SJCRH30 (cell line): ENCODE measurements at regions not wholly inside any gene's neighbourhood (a gene's known extent, or its start where the extent isn't known, plus 50 kb on each side); places are given as distances from the start of the nearest gene placed in this dataset.
"Not testable (repeated sequence)": the region's sequence is repeated elsewhere in the genome, so short reads cannot be mapped to it uniquely, and the experiment has no call there.

Source experiments
- DNase-seq, 2 experiments: peaks; one replicate each; pipeline ENCODE4 v3.0.0-alpha.2; 2015 to 2020
- H3K27ac ChIP-seq: fragments of 250-450 bp; sonication (Bioruptor Pico); 2 replicates; pipeline ENCODE4 v1.5.1; 2020; ENCODE audit warnings: mild to moderate bottlenecking, moderate library complexity
- H3K27me3 ChIP-seq: fragments of 250-450 bp; sonication (Bioruptor Pico); 2 replicates; pipeline ENCODE4 v1.5.1; 2020; ENCODE audit warnings: mild to moderate bottlenecking, moderate library complexity
- H3K36me3 ChIP-seq: fragments of 250-450 bp; sonication (Bioruptor Pico); 2 replicates; pipeline ENCODE4 v1.5.1; 2020; ENCODE audit warnings: mild to moderate bottlenecking, moderate library complexity
- H3K4me1 ChIP-seq: fragments of 250-450 bp; sonication (Bioruptor Pico); 2 replicates; pipeline ENCODE4 v1.5.1; 2020; ENCODE audit warnings: mild to moderate bottlenecking, moderate library complexity
- H3K4me3 ChIP-seq: fragments of 250-450 bp; sonication (Bioruptor Pico); 2 replicates; pipeline ENCODE4 v1.5.1; 2020; ENCODE audit warnings: mild to moderate bottlenecking, moderate library complexity
- H3K9me3 ChIP-seq: fragments of 250-450 bp; sonication (Bioruptor Pico); replicated peaks from 2 replicates; pipeline ENCODE4 v1.5.1; 2020; ENCODE audit warnings: mild to moderate bottlenecking, moderate library complexity

DNA sequence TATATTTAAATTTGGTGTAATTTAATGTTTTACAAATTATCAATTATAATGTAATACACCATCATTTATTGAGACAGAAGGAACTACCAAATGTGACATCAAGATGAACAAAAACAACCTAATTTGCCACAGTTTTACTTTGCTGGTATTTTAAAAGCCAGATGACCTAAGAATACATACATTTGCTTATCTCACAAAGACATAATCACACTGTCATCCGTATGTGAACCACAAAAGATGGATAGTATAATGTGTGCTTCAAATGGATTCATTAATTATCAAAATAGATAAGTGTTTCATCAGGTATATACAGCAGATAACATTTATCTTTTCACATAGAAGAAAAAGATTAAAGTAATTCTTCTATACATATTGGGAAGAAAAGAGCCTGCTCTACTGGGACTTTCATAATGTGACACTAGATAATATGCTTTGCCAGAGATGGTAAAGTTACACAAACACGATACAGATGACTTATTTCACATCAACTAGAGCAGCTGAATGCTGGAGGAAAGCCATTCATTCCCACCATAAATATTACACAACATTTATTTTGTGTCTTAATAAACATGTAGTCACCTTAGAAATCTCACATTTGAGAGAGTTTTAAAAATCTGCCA lies 278.5 kb downstream of the ISL1 start:
- DNase-seq = no peak
- H3K4me3 ChIP-seq = no peak overlapping the region
- no peak overlapping the region for H3K27ac ChIP-seq
- H3K9me3 ChIP-seq = no peaks in the 10 kb centered on the region
- no peaks in the 10 kb centered on the region for H3K36me3 ChIP-seq
- no peaks in the 10 kb centered on the region for H3K4me1 ChIP-seq
- no peaks in the 10 kb centered on the region; the same call in 1 of the 2 replicates for H3K27me3 ChIP-seq

DNA sequence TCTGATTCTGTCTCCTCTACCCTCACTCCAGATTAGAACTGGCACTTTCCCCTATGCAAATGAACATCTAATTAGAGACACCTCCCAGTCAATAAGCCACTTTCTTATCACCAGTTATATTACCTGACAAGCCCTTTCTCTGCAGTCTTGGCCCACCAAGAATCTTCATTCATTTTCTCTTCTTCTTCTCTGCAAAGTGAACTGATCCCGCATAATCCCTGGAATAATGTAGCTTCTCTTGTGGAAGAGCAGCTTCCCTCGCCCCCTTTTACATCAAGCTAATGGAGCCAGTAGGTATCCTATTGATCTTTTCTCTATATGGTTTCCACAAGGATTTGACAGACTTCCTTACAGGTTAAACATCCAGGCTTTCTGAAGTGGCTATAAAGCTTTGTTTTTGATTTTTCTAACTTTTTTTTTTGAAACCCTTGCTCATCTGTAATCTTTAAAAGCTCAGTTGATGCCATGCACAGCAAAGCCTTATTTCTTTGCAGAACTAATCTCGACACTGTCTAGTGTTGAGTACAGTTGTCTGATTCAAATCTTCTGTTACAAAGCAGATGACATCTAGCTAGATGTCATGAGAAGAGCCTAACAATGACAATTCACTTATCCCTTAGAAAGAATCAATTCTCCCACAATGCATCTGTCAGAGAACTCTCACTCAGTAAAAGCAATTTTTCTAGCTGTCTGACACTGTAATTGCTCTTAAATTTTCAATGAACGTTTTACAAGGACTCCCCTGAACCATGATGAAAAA lies 281.4 kb downstream of the ISL1 start:
- no peak overlapping the region for H3K27ac ChIP-seq
- H3K9me3 ChIP-seq = no peaks in the 10 kb centered on the region
- H3K4me3 ChIP-seq = no peak overlapping the region
- H3K4me1 ChIP-seq = no peaks in the 10 kb centered on the region
- H3K27me3 ChIP-seq = no peaks in the 10 kb centered on the region
- H3K36me3 ChIP-seq = no peaks in the 10 kb centered on the region
- DNase-seq = no peak

DNA sequence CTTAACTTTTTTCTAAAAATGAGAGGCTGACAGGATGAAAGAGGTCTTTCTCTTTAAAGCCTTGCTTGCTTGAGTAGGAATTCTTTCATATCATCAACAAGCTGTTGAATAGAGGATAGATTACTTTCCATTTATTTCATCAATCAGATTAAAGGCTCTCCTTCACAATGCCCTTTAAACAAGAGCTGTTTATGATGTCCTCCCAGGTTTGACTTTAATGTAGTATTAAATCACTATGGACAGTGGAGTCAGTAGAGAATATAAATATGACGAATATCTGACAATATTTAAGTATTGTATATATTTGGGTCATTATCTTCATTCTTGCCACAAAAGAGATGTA lies 282.0 kb downstream of the ISL1 start:
- Histone ChIP-seq H3K4me3 (no peak overlapping the region), H3K9me3 (no peaks in the 10 kb centered on the region), H3K27ac (no peak overlapping the region), H3K27me3 (no peaks in the 10 kb centered on the region), H3K4me1 (no peaks in the 10 kb centered on the region), H3K36me3 (no peaks in the 10 kb centered on the region)
- DNase-seq = no peak

DNA sequence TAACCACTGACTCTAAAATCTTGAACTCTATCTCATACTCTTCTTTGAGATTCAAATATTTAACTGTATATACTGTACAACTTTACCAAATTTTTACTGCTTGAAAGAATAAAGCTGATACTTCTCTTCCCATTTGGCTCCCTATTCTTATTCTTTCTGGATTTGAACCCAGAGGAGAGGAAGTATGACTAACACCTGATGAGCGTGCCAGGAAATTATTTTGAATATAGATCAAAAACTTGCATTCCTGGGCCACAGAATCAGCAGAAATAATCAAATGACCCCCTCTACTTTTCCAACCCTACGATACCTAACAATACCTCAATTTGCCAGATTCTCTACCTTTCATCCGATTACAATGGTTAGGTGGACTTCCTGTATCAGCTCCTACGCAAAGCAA lies 285.8 kb downstream of the ISL1 start:
- no peaks in the 10 kb centered on the region for H3K4me1 ChIP-seq
- H3K27ac ChIP-seq = no peak overlapping the region
- no peak for DNase-seq
- no peaks in the 10 kb centered on the region for H3K9me3 ChIP-seq
- H3K27me3 ChIP-seq = no peaks in the 10 kb centered on the region
- H3K4me3 ChIP-seq = no peak overlapping the region
- H3K36me3 ChIP-seq = no peaks in the 10 kb centered on the region

DNA sequence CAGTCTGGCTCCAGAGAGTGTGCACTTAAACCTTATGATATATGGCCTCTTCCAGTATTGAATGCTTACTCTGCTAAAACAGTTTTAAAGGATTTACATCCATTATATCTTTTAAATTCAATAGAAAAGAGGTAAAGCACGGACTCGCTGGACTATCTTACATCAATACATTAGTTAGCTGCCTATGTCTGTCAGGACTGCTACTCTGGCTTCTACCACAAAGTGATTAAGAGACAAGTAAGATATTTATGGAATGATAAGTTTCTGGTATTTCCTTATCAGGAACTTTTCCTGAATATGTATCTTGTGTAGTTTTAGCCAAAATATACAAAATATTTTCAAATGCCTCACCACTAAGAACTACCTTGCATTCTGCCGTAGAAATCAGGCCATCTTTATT lies 295.1 kb downstream of the ISL1 start:
- no peak overlapping the region for H3K27ac ChIP-seq

DNA sequence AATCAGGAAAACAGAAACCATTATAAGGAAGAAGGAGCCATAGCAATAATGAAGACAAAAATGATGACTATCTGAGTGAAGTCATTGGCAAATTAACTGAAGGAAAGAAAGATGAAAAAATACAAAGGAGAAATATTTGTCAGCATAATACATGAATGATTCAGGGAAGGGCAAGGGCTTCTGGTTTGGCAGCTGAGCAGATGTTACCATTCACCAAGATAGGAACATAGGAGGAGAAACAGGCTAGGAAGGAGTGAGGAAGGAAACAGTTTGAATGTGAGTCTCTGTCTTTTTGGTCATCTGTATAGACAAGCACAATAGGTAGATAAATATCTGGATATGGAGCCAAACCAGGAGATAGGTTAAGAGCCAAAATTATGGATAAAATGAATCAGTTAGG lies 296.0 kb downstream of the ISL1 start:
- no peak overlapping the region for H3K27ac ChIP-seq
- H3K27me3 ChIP-seq = no peaks in the 10 kb centered on the region
- DNase-seq = no peak
- no peaks in the 10 kb centered on the region for H3K4me1 ChIP-seq
- no peaks in the 10 kb centered on the region for H3K36me3 ChIP-seq
- H3K9me3 ChIP-seq = no peaks in the 10 kb centered on the region
- H3K4me3 ChIP-seq = no peak overlapping the region

More for the DNA sequence above, 295.1 kb downstream of the ISL1 start:
- Histone ChIP-seq H3K27me3 (no peaks in the 10 kb centered on the region), H3K4me1 (no peaks in the 10 kb centered on the region), H3K9me3 (no peaks in the 10 kb centered on the region), H3K36me3 (no peaks in the 10 kb centered on the region), H3K4me3 (no peak overlapping the region)
- DNase-seq = no peak

DNA sequence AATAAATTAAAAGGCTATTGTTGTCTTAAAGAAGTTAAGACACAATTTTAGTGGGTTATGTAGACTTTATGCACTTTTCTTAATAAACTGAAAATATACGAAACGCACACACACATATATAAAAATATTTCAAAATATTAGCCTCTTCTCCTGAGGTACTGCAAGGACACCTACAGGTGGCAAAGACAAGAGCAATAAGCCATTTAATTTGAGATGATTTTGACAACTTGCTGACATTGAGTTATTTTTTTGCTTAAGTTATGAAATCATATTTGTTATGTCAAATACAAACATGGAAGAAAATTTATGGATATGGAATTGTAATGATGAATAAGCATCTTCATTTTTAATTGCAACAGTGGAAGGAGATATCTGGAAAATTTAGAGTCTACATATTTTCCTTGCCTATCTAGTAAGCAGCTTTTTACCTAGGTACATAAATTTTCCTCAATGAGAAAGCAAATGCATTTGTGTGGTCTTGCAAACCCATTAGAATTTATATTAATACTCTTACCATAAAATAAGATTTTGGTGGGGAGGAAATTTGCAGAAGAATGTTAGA lies 301.6 kb downstream of the ISL1 start:
- no peak overlapping the region for H3K27ac ChIP-seq
- no peaks in the 10 kb centered on the region for H3K27me3 ChIP-seq
- H3K36me3 ChIP-seq = no peaks in the 10 kb centered on the region
- no peaks in the 10 kb centered on the region for H3K4me1 ChIP-seq
- no peak for DNase-seq
- no peaks in the 10 kb centered on the region for H3K9me3 ChIP-seq
- no peak overlapping the region for H3K4me3 ChIP-seq

DNA sequence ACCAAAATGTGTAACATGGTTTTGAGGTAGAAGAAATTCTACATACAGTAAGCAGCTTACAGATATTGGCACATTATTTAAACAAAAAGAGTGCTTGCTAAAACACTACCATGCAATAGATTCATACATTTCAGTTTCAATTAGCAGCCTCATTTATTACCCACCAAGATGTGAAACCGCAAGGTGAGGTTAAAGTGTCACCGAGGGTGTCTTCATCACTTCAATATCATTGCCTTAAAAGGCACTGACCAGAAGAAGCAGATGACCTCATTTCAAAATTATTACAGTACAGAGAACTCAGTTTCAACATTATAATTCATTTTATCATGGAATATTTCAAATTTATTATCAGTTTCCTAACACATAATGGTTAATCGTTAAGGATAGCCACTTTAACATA lies 302.2 kb downstream of the ISL1 start:
- no peaks in the 10 kb centered on the region for H3K36me3 ChIP-seq
- no peak overlapping the region for H3K27ac ChIP-seq
- no peak for DNase-seq
- H3K4me1 ChIP-seq = no peaks in the 10 kb centered on the region
- no peak overlapping the region for H3K4me3 ChIP-seq
- no peaks in the 10 kb centered on the region for H3K9me3 ChIP-seq
- no peaks in the 10 kb centered on the region for H3K27me3 ChIP-seq

DNA sequence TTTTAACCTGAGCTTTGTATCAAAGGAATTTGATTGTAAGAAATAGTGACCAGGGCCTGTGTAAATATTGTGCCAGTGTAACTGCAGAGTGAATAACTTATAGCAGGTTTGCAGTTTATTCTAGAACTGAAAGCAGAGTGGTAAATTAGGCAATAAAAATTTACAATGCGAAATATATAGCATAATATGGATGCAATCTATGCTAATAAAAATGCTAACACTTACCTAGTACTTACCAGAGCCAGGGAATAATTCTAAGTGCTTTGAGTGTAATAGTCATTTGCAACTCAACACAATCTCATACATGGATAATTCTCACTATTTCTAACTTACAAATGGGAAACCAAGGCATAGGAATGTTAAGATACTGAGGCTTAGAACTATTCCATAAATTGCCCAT lies 303.4 kb downstream of the ISL1 start:
- Histone ChIP-seq H3K27ac (no peak overlapping the region), H3K4me1 (no peaks in the 10 kb centered on the region), H3K36me3 (no peaks in the 10 kb centered on the region), H3K27me3 (no peaks in the 10 kb centered on the region), H3K4me3 (no peak overlapping the region), H3K9me3 (no peaks in the 10 kb centered on the region)
- no peak for DNase-seq

DNA sequence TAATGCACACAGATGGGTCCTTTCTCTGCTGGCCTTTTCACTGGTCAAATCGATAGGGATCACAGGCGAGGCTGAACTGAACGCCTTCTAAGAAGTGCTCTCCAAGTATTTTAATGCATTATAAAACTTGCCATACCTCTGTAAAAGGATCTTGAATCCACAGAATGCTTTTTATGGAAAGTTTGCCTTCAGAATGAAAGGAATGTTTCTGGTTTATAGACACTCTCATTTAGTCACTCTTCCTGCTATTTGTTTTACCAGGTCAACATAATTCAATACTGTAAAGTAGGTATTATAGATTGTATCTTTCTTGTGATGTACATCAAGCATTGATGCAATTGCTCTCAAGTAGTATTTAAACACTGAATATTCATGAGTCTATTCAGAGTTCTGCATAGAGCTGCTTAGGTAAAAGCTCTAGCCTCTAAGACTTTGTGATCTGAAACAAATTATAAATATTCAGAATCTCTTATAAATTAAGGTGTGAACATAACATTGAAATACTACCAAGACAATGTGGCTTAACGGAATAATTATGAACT lies 308.4 kb downstream of the ISL1 start:
- Histone ChIP-seq H3K4me1 (no peaks in the 10 kb centered on the region), H3K4me3 (no peak overlapping the region), H3K9me3 (no peaks in the 10 kb centered on the region), H3K27ac (no peak overlapping the region), H3K27me3 (no peaks in the 10 kb centered on the region), H3K36me3 (no peaks in the 10 kb centered on the region)
- DNase-seq = no peak

DNA sequence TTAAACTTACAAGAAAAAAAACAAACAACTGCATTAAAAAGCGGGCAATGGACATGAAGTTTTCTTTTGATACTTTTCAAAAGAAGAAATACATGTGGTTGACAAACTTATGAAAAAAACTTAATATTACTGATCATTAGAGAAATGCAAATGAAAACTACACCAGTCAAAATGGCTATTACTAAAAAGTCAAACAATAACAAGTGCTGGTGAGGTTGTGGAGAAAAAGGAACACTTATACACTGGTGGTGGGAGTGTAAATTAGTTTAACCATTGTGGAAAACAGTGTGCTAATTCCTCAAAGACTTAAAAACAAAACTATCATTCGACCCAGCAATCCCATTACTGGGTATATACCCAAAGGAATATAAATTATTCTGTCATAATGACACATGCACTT lies 311.6 kb downstream of the ISL1 start:
- DNase-seq = no peak
- H3K9me3 ChIP-seq = no peaks in the 10 kb centered on the region
- no peaks in the 10 kb centered on the region for H3K4me1 ChIP-seq
- no peak overlapping the region for H3K27ac ChIP-seq
- no peaks in the 10 kb centered on the region for H3K36me3 ChIP-seq
- no peak overlapping the region for H3K4me3 ChIP-seq
- no peaks in the 10 kb centered on the region for H3K27me3 ChIP-seq

DNA sequence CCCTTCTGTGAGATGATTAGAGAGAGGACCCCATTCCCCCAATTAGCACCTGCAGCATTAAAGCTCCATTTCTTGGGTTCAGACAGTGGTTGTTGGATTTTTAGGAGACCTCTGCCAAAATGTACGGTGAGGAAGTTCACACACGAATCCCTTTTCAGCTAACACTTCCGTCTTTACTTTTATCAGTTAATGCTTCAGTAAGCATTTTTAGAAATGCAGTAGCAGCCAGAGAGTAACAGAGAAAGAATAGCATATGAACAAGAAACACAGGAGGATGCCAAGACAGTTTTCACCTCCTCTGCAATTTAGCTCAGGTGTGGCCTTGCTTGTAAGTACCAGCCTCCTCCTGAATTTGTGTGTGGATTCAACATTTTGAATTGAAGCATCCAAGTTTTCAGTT lies 312.9 kb downstream of the ISL1 start:
- H3K27me3 ChIP-seq = no peaks in the 10 kb centered on the region
- no peak overlapping the region for H3K4me3 ChIP-seq
- no peaks in the 10 kb centered on the region for H3K36me3 ChIP-seq
- H3K4me1 ChIP-seq = no peaks in the 10 kb centered on the region
- DNase-seq = no peak
- no peak overlapping the region for H3K27ac ChIP-seq
- H3K9me3 ChIP-seq = no peaks in the 10 kb centered on the region

DNA sequence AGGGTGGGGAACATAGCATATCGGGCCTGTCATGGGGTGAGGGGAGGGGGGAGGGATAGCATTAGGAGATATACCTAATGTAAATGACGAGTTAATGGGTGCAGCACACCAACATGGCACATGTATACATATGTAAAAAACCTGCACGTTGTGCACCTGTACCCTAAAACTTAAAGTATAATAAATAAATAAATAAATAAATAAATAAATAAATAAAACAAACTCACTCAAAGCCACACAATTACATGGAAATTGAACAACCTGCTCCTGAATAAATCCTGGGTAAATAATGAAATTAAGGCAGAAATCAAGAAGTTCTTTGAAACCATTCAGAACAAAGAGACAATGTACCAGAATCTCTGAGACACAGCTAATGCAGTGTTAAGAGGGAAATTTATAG lies 318.8 kb downstream of the ISL1 start:
- H3K4me3 ChIP-seq, H3K36me3 ChIP-seq: not testable (repeated sequence)

DNA sequence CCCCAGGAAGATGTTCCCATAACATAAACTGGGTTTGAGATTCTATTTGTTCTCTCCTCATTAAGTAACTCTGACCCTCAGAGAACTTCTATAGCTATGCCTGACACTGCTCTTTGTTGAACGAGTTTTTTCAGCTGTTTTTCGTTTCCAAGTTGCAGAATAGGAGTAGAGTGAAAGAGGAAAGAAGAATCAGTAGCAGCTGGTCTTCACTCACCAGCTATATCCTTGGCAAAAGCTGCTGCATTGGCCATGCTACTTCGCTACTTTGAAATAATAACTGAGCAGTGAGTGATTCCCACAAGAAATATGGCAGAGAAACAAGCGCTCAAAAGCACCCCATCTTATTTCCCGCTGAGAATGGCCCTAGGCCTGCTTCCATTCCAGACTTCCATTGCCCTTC lies 329.0 kb downstream of the ISL1 start:
- H3K36me3 ChIP-seq = no peaks in the 10 kb centered on the region
- H3K9me3 ChIP-seq = no peaks in the 10 kb centered on the region
- DNase-seq = no peak
- no peak overlapping the region for H3K27ac ChIP-seq
- H3K27me3 ChIP-seq = no peaks in the 10 kb centered on the region
- H3K4me3 ChIP-seq = no peak overlapping the region
- no peaks in the 10 kb centered on the region for H3K4me1 ChIP-seq

More for the DNA sequence above, 318.8 kb downstream of the ISL1 start:
- not testable (repeated sequence) for H3K27ac ChIP-seq, H3K9me3 ChIP-seq, H3K27me3 ChIP-seq, DNase-seq, H3K4me1 ChIP-seq

DNA sequence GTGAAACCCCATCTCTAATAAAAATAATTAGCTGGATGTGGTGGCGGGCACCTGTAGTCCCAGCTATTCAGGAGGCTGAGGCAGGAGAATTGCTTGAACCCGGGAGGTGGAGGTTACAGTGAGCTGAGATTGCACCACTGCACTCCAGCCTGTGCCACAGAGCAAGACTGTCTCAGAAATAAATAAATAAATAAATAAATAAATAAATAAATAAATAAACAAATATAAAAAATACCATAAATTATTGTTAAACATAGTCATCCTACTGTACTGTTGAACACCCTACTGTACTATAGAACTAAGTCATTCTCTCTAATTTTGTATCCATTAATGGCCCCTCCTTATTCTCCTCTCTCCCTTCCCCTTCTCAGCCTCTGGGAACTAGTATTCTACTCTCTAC lies 332.2 kb downstream of the ISL1 start:
- not testable (repeated sequence) for H3K9me3 ChIP-seq, H3K4me3 ChIP-seq, H3K4me1 ChIP-seq, H3K27ac ChIP-seq, H3K36me3 ChIP-seq, DNase-seq, H3K27me3 ChIP-seq
